ENCODE measurements at regions not wholly inside any gene's neighbourhood (a gene's known extent, or its start where the extent isn't known, plus 50 kb on each side); places are given as distances from the start of the nearest gene placed in this dataset.
A peak's percentile ranks its signal among the peaks of the same experiment; 100 is the strongest.

DNA sequence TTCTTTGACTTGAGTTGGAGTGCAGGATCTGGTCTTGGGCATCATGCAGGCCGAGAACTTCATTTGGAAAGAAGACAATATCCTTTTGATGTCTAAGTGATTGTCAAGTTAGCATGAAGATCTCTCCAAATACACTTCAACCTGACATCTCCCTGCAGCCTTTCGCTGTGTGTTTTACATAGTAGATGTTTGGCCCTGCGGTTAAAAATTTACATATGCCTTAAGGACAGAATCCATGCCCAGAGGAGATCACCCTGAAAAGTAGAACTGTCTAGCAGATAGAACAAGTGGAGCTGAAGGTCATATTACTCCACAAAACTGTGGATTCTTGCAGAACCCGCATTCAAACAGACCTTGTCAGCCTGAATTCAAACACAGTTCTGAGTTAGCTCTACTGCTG is 409.9 kb downstream of the LPIN1 start:
- H3K4me1 ChIP-seq = peaks cover 21% of the 10 kb centered on the region
- H3K27ac ChIP-seq = peak overlapping the region; percentile 50
- H3K27me3 ChIP-seq = no peaks in the 10 kb centered on the region
- no peak overlapping the region for H3K4me3 ChIP-seq
- H3K9me3 ChIP-seq = no peaks in the 10 kb centered on the region
- no peak for DNase-seq (ENCODE audit: low spot score in 2 of 2)
- TF ChIP-seq POLR2AphosphoS5 (IDR thresholded peaks at IDR 0.05) (no peak), POLR2A (IDR thresholded peaks at IDR 0.05) (no peak), EP300 (IDR thresholded peaks at IDR 0.05) (no peak)
- TF ChIP-seq, protein P1, sequence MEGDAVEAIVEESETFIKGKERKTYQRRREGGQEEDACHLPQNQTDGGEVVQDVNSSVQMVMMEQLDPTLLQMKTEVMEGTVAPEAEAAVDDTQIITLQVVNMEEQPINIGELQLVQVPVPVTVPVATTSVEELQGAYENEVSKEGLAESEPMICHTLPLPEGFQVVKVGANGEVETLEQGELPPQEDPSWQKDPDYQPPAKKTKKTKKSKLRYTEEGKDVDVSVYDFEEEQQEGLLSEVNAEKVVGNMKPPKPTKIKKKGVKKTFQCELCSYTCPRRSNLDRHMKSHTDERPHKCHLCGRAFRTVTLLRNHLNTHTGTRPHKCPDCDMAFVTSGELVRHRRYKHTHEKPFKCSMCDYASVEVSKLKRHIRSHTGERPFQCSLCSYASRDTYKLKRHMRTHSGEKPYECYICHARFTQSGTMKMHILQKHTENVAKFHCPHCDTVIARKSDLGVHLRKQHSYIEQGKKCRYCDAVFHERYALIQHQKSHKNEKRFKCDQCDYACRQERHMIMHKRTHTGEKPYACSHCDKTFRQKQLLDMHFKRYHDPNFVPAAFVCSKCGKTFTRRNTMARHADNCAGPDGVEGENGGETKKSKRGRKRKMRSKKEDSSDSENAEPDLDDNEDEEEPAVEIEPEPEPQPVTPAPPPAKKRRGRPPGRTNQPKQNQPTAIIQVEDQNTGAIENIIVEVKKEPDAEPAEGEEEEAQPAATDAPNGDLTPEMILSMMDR (IDR thresholded peaks at IDR 0.05) = no peak
- WGBS = 69% methylated on average over 4 of the region's 4 CpGs
- H3K36me3 ChIP-seq = no peaks in the 10 kb centered on the region

DNA sequence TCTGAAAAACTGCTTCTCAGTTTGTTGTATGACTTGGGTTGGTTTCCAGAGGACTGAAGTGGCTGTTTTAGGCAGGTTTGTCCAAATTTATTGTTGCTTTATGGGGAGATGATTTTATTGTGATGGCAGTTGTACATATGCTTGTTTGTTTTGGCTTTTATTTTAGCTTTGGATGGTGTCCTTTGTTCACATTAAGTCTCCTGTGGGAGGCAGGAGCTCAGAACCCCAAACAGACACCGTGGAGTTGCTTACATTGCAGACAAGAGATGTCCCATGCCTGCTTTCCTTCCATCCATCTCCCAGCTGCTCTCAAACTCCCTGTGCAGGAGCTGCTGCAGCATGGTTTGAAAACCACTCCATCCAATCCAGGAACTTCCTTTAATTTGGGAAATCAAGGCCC is 414.7 kb downstream of the LPIN1 start:
- H3K4me3 ChIP-seq = no peak overlapping the region
- peaks cover 6% of the 10 kb centered on the region for H3K4me1 ChIP-seq
- no peaks in the 10 kb centered on the region for H3K9me3 ChIP-seq
- DNase-seq (ENCODE audit: low spot score in 2 of 2) = no peak
- no peak overlapping the region for H3K27ac ChIP-seq
- TF ChIP-seq EP300 (IDR thresholded peaks at IDR 0.05) (no peak), POLR2A (IDR thresholded peaks at IDR 0.05) (no peak), POLR2AphosphoS5 (IDR thresholded peaks at IDR 0.05) (no peak)
- TF ChIP-seq, protein P1 (IDR thresholded peaks at IDR 0.05) = no peak
- no peaks in the 10 kb centered on the region for H3K36me3 ChIP-seq
- no peaks in the 10 kb centered on the region for H3K27me3 ChIP-seq
- WGBS = 87% methylated on average over 1 of the region's 1 CpG

DNA sequence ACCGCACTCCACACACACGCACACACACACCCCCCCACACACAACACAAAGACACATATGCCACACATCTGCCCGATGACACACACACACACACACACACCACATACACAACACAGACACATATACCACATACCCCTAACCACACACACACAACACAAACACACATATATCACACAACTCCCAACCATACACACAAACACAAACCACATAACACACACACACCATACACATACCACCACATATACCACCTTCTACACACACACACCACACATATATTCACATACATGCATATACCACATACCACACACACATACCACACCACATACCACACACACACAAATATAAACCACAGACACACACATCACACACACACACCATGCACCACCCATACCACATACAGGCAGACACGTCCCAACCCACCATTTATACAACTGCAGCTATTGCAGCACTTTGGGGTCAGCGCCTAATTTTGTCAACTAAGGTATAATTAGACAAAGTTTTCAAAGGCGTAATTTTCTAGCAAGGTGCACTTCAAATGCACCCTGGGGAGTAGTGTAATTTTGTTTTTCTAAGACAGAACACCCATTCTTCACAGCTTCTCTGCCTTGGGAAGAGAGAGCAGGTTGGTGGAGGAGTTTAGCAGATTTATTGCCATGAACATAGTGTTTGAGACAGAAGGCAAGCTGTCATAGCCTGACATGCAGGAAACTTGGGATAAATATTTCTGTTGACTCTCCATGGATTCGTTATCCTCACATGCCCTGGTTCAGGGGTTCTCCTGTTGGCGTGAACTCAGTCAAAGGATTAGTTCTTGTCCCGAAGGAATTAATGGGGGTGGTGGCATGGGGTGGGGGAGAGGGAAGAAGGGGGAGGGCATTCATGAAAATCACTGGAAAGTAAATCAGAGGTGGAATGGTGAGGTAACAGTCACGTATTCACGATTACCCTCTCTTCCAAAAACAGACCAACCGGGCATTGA is 416.1 kb downstream of the LPIN1 start:
- no peaks in the 10 kb centered on the region for H3K9me3 ChIP-seq
- WGBS = 84% methylated on average over 12 of the region's 12 CpGs

DNA sequence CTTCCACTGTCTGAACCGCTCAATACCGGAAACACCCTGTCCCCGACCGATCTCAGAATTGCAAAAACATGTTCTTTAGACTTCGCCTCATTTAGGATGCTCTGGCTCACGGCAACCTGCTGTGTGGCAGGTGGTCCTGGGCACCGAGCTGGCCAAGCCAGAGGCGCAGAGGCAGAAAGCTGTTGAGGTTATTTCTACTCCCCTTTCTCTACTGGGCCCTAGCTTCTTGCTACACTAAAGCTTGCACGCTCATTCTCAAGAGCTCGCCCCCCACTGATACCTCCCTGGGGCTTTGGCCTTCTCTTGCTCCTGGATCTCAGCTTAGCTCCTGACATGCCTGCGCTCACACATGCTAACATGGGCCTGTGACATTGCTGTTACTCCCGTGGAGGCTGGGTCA is 417.4 kb downstream of the LPIN1 start:
- Histone ChIP-seq H3K27me3 (no peaks in the 10 kb centered on the region), H3K4me3 (no peak overlapping the region), H3K4me1 (peaks cover 14% of the 10 kb centered on the region), H3K27ac (no peak overlapping the region), H3K36me3 (no peaks in the 10 kb centered on the region), H3K9me3 (no peaks in the 10 kb centered on the region)
- TF ChIP-seq EP300 (IDR thresholded peaks at IDR 0.05) (no peak), POLR2A (IDR thresholded peaks at IDR 0.05) (no peak), POLR2AphosphoS5 (IDR thresholded peaks at IDR 0.05) (no peak)
- TF ChIP-seq, protein P1 (IDR thresholded peaks at IDR 0.05) = no peak
- no peak for DNase-seq (ENCODE audit: low spot score in 2 of 2)
- WGBS = 95% methylated on average over 12 of the region's 12 CpGs

More for the DNA sequence above, 416.1 kb downstream of the LPIN1 start:
- no peak for DNase-seq (ENCODE audit: low spot score in 2 of 2)
- no peak overlapping the region for H3K4me3 ChIP-seq
- peaks cover 1% of the 10 kb centered on the region for H3K4me1 ChIP-seq
- H3K27me3 ChIP-seq = no peaks in the 10 kb centered on the region
- no peaks in the 10 kb centered on the region for H3K36me3 ChIP-seq
- no peak for TF ChIP-seq POLR2A (IDR thresholded peaks at IDR 0.05)
- TF ChIP-seq, protein P1 (IDR thresholded peaks at IDR 0.05) = no peak
- no peak overlapping the region for H3K27ac ChIP-seq

DNA sequence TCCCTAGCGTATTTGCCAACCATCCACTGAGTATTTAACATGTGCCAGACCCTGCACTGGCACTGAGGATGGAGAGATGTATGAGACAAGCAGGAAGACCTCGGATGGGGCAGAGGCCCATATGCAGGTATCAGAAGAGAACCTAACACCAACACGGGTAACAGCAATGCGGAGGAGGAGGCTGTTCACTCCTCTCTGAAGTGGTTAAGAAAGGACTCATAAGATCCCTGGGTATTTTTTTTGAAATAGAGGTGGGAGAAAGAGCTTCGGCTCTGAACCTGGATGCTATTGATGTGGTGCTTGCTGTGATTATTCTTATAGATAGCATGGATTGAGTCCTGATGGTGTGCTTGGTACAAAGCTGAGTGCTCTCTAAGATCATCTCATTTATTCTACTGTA is 418.3 kb downstream of the LPIN1 start:
- Histone ChIP-seq H3K4me3 (no peak overlapping the region), H3K36me3 (no peaks in the 10 kb centered on the region), H3K9me3 (no peaks in the 10 kb centered on the region), H3K27me3 (no peaks in the 10 kb centered on the region), H3K4me1 (peaks cover 22% of the 10 kb centered on the region), H3K27ac (no peak overlapping the region)
- no peak for TF ChIP-seq POLR2A (IDR thresholded peaks at IDR 0.05)
- no peak for TF ChIP-seq POLR2AphosphoS5 (IDR thresholded peaks at IDR 0.05)
- no peak for TF ChIP-seq EP300 (IDR thresholded peaks at IDR 0.05)
- TF ChIP-seq, protein P1 (IDR thresholded peaks at IDR 0.05) = no peak
- WGBS = 70% methylated on average over 5 of the region's 5 CpGs
- DNase-seq (ENCODE audit: low spot score in 2 of 2) = no peak

Data from suprapubic skin (tissue), 4 donors.